ENCODE measurements at regions not wholly inside any gene's neighbourhood (a gene's known extent, or its start where the extent isn't known, plus 50 kb on each side); places are given as distances from the start of the nearest gene placed in this dataset.
"Not testable (repeated sequence)": the region's sequence is repeated elsewhere in the genome, so short reads cannot be mapped to it uniquely, and the experiment has no call there.

- not testable (repeated sequence) for TF ChIP-seq CTCF (IDR thresholded peaks at IDR 0.05); FOXJ3 (CRISPR knock-in tag; IDR thresholded peaks at IDR 0.05; ENCODE audit: borderline replicate concordance); PRDM15 (CRISPR knock-in tag; IDR thresholded peaks at IDR 0.05); TEAD4 (CRISPR knock-in tag; IDR thresholded peaks at IDR 0.05); ESRRA (CRISPR knock-in tag; IDR thresholded peaks at IDR 0.05; ENCODE audit: borderline replicate concordance)
These were observed 85.5 kb downstream of the VCPKMT start for GRCh38 chr14:50030911-50031310.
